GM19035 (cell line): ENCODE measurements at regions not wholly inside any gene's neighbourhood (a gene's known extent, or its start where the extent isn't known, plus 50 kb on each side); places are given as distances from the start of the nearest gene placed in this dataset.

Experiments
- ATAC-seq: cut with Tn5 transposase; IDR thresholded peaks from one replicate; pipeline ENCODE4 v1.9.1; 2021; ENCODE audit not compliant: unreplicated experiment

- no peak for ATAC-seq
Observed at GRCh38 chr15:70556779-70557178, 206.6 kb downstream of the UACA start.

GRCh38 chr15:70556151-70556741 lies 207.1 kb downstream of the UACA start:
- ATAC-seq: no peak

GRCh38 chr15:70555713-70556112 lies 207.6 kb downstream of the UACA start:
- no peak for ATAC-seq

- ATAC-seq: no peak
Observed at GRCh38 chr15:70547846-70548487, 215.4 kb downstream of the UACA start.

- ATAC-seq: no peak
Observed at GRCh38 chr15:70545526-70545925, 217.8 kb downstream of the UACA start.

- no peak for ATAC-seq
Observed at GRCh38 chr15:70541511-70541910, 221.8 kb downstream of the UACA start.

- no peak for ATAC-seq
Observed at GRCh38 chr15:70539912-70540530, 223.3 kb downstream of the UACA start.

- ATAC-seq: no peak
Observed at GRCh38 chr15:70539409-70539808, 223.9 kb downstream of the UACA start.

- ATAC-seq: no peak
Observed at GRCh38 chr15:70538278-70538677, 225.1 kb downstream of the UACA start.

GRCh38 chr15:70535955-70536338 lies 227.4 kb downstream of the UACA start:
- no peak for ATAC-seq

GRCh38 chr15:70535071-70535954 lies 228.0 kb downstream of the UACA start:
- no peak for ATAC-seq

GRCh38 chr15:70533931-70534742 lies 229.2 kb downstream of the UACA start:
- ATAC-seq: no peak

- no peak for ATAC-seq
Observed at GRCh38 chr15:70532531-70533186, 230.7 kb downstream of the UACA start.

GRCh38 chr15:70531576-70531975 lies 231.8 kb downstream of the UACA start:
- ATAC-seq: no peak

GRCh38 chr15:70530906-70531305 lies 232.5 kb downstream of the UACA start:
- ATAC-seq: no peak

- ATAC-seq: no peak
Observed at GRCh38 chr15:70530503-70530902, 232.9 kb downstream of the UACA start.

- ATAC-seq: no peak
Observed at GRCh38 chr15:70530017-70530499, 233.3 kb downstream of the UACA start.

- no peak for ATAC-seq
Observed at GRCh38 chr15:70528816-70529215, 234.5 kb downstream of the UACA start.

- ATAC-seq: peak; percentile 86
Observed at GRCh38 chr15:70528270-70528706, 235.1 kb downstream of the UACA start.

- no peak for ATAC-seq
Observed at GRCh38 chr15:70526974-70527325, 236.4 kb downstream of the UACA start.
